ENCODE measurements at regions not wholly inside any gene's neighbourhood (a gene's known extent, or its start where the extent isn't known, plus 50 kb on each side); places are given as distances from the start of the nearest gene placed in this dataset.

DNA sequence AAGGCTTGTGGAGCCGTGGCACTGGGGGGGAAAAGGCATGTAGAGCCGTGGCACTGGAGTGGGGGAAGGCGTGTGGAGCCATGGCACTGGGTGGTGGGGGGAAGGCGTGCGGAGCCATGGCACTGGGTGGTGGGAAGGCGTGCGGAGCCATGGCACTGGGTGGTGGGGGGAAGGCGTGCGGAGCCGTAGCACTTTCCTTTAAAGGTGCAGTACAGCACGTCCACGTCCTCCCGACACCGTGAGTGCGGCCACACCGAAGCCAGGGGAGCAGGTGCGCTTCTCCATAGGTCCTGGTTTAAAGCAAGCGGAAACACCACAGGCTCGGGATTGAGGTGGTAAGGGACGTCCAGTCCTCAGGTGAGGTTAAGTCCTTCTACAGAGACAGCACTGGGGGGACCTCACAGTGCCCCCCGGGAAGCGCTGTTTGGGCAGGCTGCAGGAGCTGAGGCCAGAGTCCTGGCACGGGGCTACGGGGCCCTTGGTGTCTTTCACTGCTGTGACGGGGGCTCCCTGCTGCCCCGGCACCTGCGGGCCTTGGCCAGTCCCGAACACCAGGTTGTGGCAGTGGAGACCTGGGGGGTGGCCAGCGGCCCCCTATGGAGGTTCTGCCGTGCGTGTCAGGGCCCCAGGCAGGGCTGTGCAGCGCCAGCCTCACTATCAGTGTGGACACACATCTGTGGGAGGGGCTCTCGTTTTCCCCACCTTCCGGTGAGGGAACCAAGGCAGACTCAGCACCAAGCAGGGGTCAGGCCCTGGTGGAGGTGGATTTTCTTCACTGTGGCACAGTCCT, 93.0 kb upstream of the CTDP1 start:
- DNase-seq (ENCODE audit: extremely low spot score in 2 of 2): no peak
- Histone ChIP-seq H3K4me3 (no peak overlapping the region), H3K36me3 (no peaks in the 10 kb centered on the region), H3K27me3 (no peaks in the 10 kb centered on the region), H3K27ac (no peak overlapping the region), H3K4me1 (peaks cover 36% of the 10 kb centered on the region), H3K9me3 (no peaks in the 10 kb centered on the region)
- intact Hi-C loops (cut with DNase I): no loop called here
- no peak for TF ChIP-seq POLR2A (IDR thresholded peaks at IDR 0.05)
- TF ChIP-seq POLR2AphosphoS5 (IDR thresholded peaks at IDR 0.05; ENCODE audit: insufficient read depth in 1 of 2, low read depth in 1 of 2): no peak
- TF ChIP-seq, protein P1, sequence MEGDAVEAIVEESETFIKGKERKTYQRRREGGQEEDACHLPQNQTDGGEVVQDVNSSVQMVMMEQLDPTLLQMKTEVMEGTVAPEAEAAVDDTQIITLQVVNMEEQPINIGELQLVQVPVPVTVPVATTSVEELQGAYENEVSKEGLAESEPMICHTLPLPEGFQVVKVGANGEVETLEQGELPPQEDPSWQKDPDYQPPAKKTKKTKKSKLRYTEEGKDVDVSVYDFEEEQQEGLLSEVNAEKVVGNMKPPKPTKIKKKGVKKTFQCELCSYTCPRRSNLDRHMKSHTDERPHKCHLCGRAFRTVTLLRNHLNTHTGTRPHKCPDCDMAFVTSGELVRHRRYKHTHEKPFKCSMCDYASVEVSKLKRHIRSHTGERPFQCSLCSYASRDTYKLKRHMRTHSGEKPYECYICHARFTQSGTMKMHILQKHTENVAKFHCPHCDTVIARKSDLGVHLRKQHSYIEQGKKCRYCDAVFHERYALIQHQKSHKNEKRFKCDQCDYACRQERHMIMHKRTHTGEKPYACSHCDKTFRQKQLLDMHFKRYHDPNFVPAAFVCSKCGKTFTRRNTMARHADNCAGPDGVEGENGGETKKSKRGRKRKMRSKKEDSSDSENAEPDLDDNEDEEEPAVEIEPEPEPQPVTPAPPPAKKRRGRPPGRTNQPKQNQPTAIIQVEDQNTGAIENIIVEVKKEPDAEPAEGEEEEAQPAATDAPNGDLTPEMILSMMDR (IDR thresholded peaks at IDR 0.05): no peak

DNA sequence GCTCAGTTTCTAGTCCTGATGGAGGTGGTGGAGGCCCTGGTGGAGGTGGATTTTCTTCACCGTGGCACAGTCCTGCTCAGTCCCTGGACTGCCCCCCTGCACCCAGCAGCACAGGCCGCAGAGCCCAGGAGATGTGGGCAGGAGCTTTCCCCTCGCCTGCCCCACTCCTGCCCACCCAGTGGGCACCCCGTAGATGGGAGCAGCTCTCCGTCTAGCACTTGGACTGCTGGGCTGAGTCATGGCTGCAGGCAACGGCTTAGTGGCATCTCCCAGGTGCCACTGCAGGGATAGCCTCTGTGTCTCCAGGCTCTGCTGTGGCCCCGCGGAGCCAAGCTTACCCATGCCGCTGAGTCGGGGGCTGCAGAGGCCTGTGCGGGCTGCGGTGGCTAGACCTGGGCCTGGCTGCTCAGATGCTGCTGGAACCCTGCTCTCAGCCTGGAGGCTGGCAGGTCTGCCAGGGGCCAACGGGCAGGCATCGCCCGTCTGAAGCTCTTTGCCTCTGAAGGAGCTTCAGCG, 92.3 kb upstream of the CTDP1 start:
- no peak for DNase-seq (ENCODE audit: extremely low spot score in 2 of 2)
- intact Hi-C loops (cut with DNase I): no loop called here
- H3K36me3 ChIP-seq: no peaks in the 10 kb centered on the region
- no peaks in the 10 kb centered on the region for H3K27me3 ChIP-seq
- H3K4me3 ChIP-seq: no peak overlapping the region
- peaks cover 36% of the 10 kb centered on the region for H3K4me1 ChIP-seq
- H3K9me3 ChIP-seq: no peaks in the 10 kb centered on the region
- no peak for TF ChIP-seq POLR2A (IDR thresholded peaks at IDR 0.05)
- TF ChIP-seq, protein P1 (IDR thresholded peaks at IDR 0.05): no peak
- no peak for TF ChIP-seq POLR2AphosphoS5 (IDR thresholded peaks at IDR 0.05; ENCODE audit: insufficient read depth in 1 of 2, low read depth in 1 of 2)
- H3K27ac ChIP-seq: no peak overlapping the region

DNA sequence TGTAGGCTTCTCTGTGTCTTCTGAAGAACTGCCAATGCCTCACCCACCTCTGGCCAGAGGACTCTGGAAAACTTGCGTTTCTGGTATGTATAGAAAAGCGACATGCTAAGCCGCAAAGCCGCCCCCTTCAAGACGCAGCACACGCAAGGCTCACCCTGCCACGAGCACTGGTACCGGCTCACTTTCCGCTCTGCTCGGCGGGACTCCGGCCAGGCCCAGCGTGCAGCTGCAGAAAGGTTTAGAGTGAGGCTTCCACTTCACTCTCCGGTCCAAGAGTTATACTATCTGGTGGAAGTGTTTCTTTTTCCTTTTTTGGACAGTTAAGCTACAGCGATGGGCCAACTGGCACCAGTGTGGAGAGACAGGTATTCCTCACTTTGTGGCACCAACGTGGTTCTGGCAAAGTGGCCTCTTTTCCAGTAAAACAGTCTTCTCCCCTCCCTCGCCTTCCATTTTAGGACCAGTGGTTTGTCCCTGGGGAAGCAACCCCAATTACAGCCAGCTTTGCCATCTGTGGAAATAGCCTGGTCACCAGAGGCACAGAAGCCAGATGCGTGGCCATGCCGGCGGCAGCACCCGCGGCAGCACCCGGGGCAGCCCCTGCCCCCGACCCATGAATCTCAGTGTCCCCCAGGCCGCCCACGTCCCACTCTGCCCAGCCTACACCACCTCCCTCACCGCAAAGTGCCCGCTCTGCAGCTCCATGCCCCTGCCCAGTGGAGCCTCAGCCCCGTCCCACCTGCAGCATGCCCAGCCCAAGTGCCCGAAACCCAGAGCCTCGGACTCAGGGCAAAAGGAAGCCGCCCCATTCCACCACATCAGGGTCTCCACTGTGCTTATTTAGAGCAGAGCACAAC, 91.6 kb upstream of the CTDP1 start:
- Histone ChIP-seq H3K9me3 (no peaks in the 10 kb centered on the region), H3K27ac (peak overlapping the region; percentile 7), H3K4me1 (peaks cover 36% of the 10 kb centered on the region), H3K27me3 (no peaks in the 10 kb centered on the region), H3K36me3 (no peaks in the 10 kb centered on the region), H3K4me3 (no peak overlapping the region)
- TF ChIP-seq POLR2A (IDR thresholded peaks at IDR 0.05) (no peak), POLR2AphosphoS5 (IDR thresholded peaks at IDR 0.05; ENCODE audit: insufficient read depth in 1 of 2, low read depth in 1 of 2) (no peak)
- TF ChIP-seq, protein P1 (IDR thresholded peaks at IDR 0.05): no peak
- DNase-seq (ENCODE audit: extremely low spot score in 2 of 2): no peak
- intact Hi-C loops (cut with DNase I): no loop called here

DNA sequence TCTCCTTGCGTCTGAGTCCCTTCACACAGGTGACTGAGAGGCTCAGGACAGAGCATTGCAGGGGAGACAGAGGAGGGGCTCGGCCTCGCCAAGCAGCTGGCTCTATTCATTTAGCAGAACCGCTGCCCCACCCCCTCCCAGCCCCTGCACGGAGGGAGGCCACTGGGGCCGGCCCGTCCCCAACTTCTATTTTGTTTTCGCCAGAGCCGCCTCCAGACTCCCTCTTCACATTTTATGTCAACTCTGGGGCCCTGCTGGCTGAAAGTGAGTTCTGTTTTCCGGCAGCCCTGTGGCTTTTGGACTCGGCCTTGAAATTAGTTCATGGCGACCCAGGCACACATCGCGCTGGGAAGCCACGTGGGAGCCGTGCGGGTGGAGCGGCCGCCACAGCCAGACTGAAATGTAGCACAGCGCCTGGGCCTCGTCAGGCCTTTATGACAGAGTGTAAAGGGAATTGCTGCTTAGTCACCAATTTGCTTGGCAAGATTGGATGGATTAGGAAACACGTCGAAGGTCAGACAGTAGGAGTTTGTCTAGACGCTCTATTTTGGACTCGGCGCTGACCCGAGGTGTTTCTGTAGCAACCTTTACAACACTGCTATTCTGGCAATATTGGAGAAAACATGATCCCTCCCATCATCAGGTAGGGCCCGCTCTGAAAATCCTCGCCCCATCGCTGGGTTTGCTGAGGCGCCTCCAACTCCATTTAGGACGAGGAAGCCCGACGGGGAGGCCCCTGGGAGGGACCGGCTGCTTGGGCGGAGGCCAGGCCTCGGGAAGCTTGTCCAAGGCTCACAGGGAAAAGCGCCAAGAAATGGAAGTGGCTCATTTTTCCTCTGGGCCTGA, 90.7 kb upstream of the CTDP1 start:
- no peaks in the 10 kb centered on the region for H3K36me3 ChIP-seq
- H3K27me3 ChIP-seq: no peaks in the 10 kb centered on the region
- H3K27ac ChIP-seq: peak overlapping the region; percentile 17
- no peaks in the 10 kb centered on the region for H3K9me3 ChIP-seq
- no peak for TF ChIP-seq POLR2A (IDR thresholded peaks at IDR 0.05)
- TF ChIP-seq POLR2AphosphoS5 (IDR thresholded peaks at IDR 0.05; ENCODE audit: insufficient read depth in 1 of 2, low read depth in 1 of 2): peak; percentile 86 to 95
- TF ChIP-seq, protein P1 (IDR thresholded peaks at IDR 0.05): peak in 1 of 3 experiments; percentile 24
- H3K4me3 ChIP-seq: peak overlapping the region in 1 of 2 donors; percentile 25
- H3K4me1 ChIP-seq: peaks cover 36% of the 10 kb centered on the region
- intact Hi-C loops (cut with DNase I): no loop called here
- peak in 1 of 2 donors; percentile 96 for DNase-seq (ENCODE audit: extremely low spot score in 2 of 2)

Measured in vagina (tissue), 2 donors.